ENCODE measurements at regions not wholly inside any gene's neighbourhood (a gene's known extent, or its start where the extent isn't known, plus 50 kb on each side); places are given as distances from the start of the nearest gene placed in this dataset.

GRCh38 chr16:64375391-64375980, 746.4 kb downstream of the CDH11 start:
- Histone ChIP-seq H3K4ac (ENCODE audit: low read depth, low read length) (no peak overlapping the region), H4K91ac (ENCODE audit: insufficient read length, low read depth, low read length) (no peak overlapping the region), H3K27ac (ENCODE audit: insufficient read length, low read depth, low read length) (no peak overlapping the region), H3T11ph (ENCODE audit: low read length) (no peak overlapping the region), H2BK15ac (ENCODE audit: low read depth, low read length) (no peak overlapping the region), H4K5ac (ENCODE audit: insufficient read length, low read depth, low read length) (no peak overlapping the region), H3K23ac (ENCODE audit: insufficient read length, low read depth, low read length) (no peak overlapping the region), H3K79me2 (ENCODE audit: insufficient read depth, low read length) (no peaks in the 10 kb centered on the region), H3K4me2 (ENCODE audit: insufficient read depth, insufficient read length, low read length) (no peak overlapping the region), H3K18ac (ENCODE audit: insufficient read length, low read depth, low read length) (no peak overlapping the region), H2BK20ac (ENCODE audit: low read depth, low read length, poor library complexity, severe bottlenecking) (no peak overlapping the region), H4K20me1 (ENCODE audit: control insufficient read depth, insufficient read depth, insufficient read length) (no peaks in the 10 kb centered on the region), H4K8ac (replicated peaks; ENCODE audit: insufficient read length, low read depth, low read length) (no peak overlapping the region), H3K23me2 (ENCODE audit: insufficient read length, low read depth, low read length, poor library complexity, severe bottlenecking) (no peaks in the 10 kb centered on the region), H2BK12ac (ENCODE audit: insufficient read length, low read depth, low read length) (no peak overlapping the region), H2BK5ac (ENCODE audit: insufficient read length, low read length) (no peak overlapping the region), H3K14ac (ENCODE audit: insufficient read depth, low read length) (no peak overlapping the region), H2AFZ (ENCODE audit: low read length) (no peak overlapping the region), H3K9me3 (ENCODE audit: control insufficient read depth, low read depth, low read length) (no peaks in the 10 kb centered on the region), H2AK5ac (ENCODE audit: insufficient read length, low read length) (no peak overlapping the region), H3K27me3 (ENCODE audit: insufficient read depth, low read length) (no peaks in the 10 kb centered on the region), H3K4me1 (ENCODE audit: insufficient read depth, low read length) (no peaks in the 10 kb centered on the region), H3K9ac (ENCODE audit: extremely low read depth, insufficient read length, low read length) (no peak overlapping the region), H3K79me1 (ENCODE audit: insufficient read depth, low read depth, low read length, poor library complexity, severe bottlenecking) (no peaks in the 10 kb centered on the region), H3K56ac (ENCODE audit: insufficient read length, low read depth, low read length) (no peak overlapping the region), H2BK120ac (ENCODE audit: low read depth, low read length, poor library complexity, severe bottlenecking) (no peak overlapping the region)
- TF ChIP-seq CTCF (conservative IDR thresholded peaks at IDR 0.05): no peak
- DNase-seq: no peak
- WGBS (ENCODE audit: extremely low coverage, insufficient read length, low lambda C conversion rate): no CpG with 5 or more reads among the region's 3 CpGs
- no peak overlapping the region for H3K27ac Mint-ChIP-seq
- H3K4me3 Mint-ChIP-seq: no peak overlapping the region
- H3K27me3 Mint-ChIP-seq (ENCODE audit: low read depth): no peaks in the 10 kb centered on the region
- H3K4me1 Mint-ChIP-seq: no peaks in the 10 kb centered on the region
- H3K36me3 Mint-ChIP-seq (ENCODE audit: insufficient read depth in 1 of 3, low read depth in 3 of 3): no peaks in the 10 kb centered on the region; a peak in 1 of 7 replicates
- no peaks in the 10 kb centered on the region for H3K9me3 Mint-ChIP-seq

Measured in H9 (cell line).